ENCODE measurements at regions not wholly inside any gene's neighbourhood (a gene's known extent, or its start where the extent isn't known, plus 50 kb on each side); places are given as distances from the start of the nearest gene placed in this dataset.

- ATAC-seq (ENCODE audit: low read depth) (no peak), DNase-seq (ENCODE audit: low spot score in 2 of 2) (no peak)
- no peaks in the 10 kb centered on the region for H3K36me3 Mint-ChIP-seq
- no peak overlapping the region for H3K27ac Mint-ChIP-seq
- peaks cover 4% of the 10 kb centered on the region for H3K27me3 Mint-ChIP-seq
- no peaks in the 10 kb centered on the region for H3K4me1 Mint-ChIP-seq
- H3K4me3 Mint-ChIP-seq, result no peak overlapping the region
- no peaks in the 10 kb centered on the region for H3K9me3 Mint-ChIP-seq
Observed at GRCh38 chr9:21728781-21729180, 73.7 kb upstream of the MTAP start.

- no peak for ATAC-seq (ENCODE audit: low read depth)
- H3K36me3 Mint-ChIP-seq, result no peaks in the 10 kb centered on the region
- H3K27ac Mint-ChIP-seq, result no peak overlapping the region
- no peak overlapping the region for H3K4me3 Mint-ChIP-seq
- no peaks in the 10 kb centered on the region for H3K9me3 Mint-ChIP-seq
- H3K4me1 Mint-ChIP-seq, result no peaks in the 10 kb centered on the region
- H3K27me3 Mint-ChIP-seq, result peaks cover 4% of the 10 kb centered on the region
- no peak for DNase-seq (ENCODE audit: low spot score in 2 of 2)
Observed at GRCh38 chr9:21729648-21730047, 72.8 kb upstream of the MTAP start.

DNA sequence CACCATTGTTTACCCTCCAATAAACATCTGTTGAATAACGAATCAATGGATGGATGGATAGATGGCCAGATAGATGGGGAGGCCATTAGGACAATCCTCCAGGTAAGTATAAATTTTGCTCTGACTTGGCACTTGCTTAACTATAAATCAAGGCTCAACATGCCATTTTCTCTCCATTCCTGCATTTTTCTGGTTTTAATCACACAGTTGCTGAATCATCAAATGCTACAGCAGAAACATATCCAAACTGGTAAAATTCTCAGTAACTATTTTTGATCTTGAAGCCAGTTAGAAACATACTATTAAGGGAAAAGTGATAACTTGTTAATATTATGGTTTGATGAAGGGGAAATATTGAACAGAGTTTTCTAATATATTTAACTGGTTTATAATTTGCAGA lies 71.5 kb upstream of the MTAP start:
- Mint-ChIP-seq H3K4me1 (no peaks in the 10 kb centered on the region), H3K27ac (no peak overlapping the region), H3K9me3 (no peaks in the 10 kb centered on the region), H3K27me3 (peaks cover 3% of the 10 kb centered on the region), H3K36me3 (no peaks in the 10 kb centered on the region), H3K4me3 (no peak overlapping the region)
- DNase-seq (ENCODE audit: low spot score in 2 of 2) (no peak), ATAC-seq (ENCODE audit: low read depth) (no peak)

- no peak overlapping the region for H3K4me3 Mint-ChIP-seq
- no peak overlapping the region for H3K27ac Mint-ChIP-seq
- no peak for ATAC-seq (ENCODE audit: low read depth)
- no peaks in the 10 kb centered on the region for H3K4me1 Mint-ChIP-seq
- peaks cover 5% of the 10 kb centered on the region for H3K27me3 Mint-ChIP-seq
- no peak for DNase-seq (ENCODE audit: low spot score in 2 of 2)
- H3K36me3 Mint-ChIP-seq, result no peaks in the 10 kb centered on the region
- H3K9me3 Mint-ChIP-seq, result no peaks in the 10 kb centered on the region
Observed at GRCh38 chr9:21741151-21741550, 61.3 kb upstream of the MTAP start.

DNA sequence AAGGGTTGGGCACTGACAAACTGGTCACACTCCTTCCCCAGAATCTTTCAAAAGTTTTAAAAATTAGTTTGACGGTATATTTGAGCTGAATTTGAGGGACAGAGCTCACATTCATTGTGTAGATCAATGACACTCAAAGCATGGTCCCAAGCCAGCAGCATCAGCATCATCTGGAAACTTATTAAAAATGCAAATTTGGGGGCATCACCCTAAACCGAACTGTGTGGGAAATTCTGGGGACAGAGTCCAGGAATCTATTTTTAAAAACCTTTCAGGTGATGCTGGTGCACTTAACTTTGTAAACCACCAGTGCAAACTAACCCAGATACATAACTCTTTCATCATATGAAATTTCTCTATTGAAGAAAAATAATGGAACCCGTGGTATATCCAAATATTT lies 58.1 kb upstream of the MTAP start:
- peaks cover 8% of the 10 kb centered on the region for H3K27me3 Mint-ChIP-seq
- H3K27ac Mint-ChIP-seq, result no peak overlapping the region
- no peak overlapping the region for H3K4me3 Mint-ChIP-seq

DNA sequence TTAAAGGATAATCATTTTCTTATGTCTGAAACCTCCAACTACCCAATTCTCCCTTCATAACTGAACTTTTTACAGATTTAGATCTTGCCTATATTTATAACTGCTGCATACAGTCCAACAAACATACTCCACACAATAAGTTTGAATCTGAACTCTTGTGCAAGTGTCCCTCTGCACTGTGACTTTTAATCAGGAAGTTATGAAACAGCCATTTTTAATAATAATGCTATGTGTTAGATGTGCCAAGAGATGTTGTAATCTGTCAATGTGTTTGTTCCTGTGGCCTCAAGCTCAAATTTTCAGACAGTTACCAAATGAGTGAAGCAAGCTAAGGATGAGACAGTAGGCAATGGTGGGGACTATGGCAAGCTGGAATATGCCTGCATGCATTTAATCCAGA lies 57.6 kb upstream of the MTAP start:
- no peak for ATAC-seq (ENCODE audit: low read depth)
- Mint-ChIP-seq H3K36me3 (no peaks in the 10 kb centered on the region), H3K4me1 (no peaks in the 10 kb centered on the region), H3K9me3 (no peaks in the 10 kb centered on the region), H3K27me3 (peaks cover 8% of the 10 kb centered on the region), H3K4me3 (no peak overlapping the region), H3K27ac (no peak overlapping the region)
- no peak for DNase-seq (ENCODE audit: low spot score in 2 of 2)

More for the DNA sequence above, 58.1 kb upstream of the MTAP start:
- H3K9me3 Mint-ChIP-seq, result no peaks in the 10 kb centered on the region
- no peaks in the 10 kb centered on the region for H3K36me3 Mint-ChIP-seq
- DNase-seq (ENCODE audit: low spot score in 2 of 2), result no peak
- ATAC-seq (ENCODE audit: low read depth), result no peak
- H3K4me1 Mint-ChIP-seq, result no peaks in the 10 kb centered on the region

GRCh38 chr9:21746550-21746949 lies 55.9 kb upstream of the MTAP start:
- Mint-ChIP-seq H3K4me1 (no peaks in the 10 kb centered on the region), H3K36me3 (no peaks in the 10 kb centered on the region), H3K9me3 (no peaks in the 10 kb centered on the region), H3K27me3 (peaks cover 11% of the 10 kb centered on the region), H3K4me3 (no peak overlapping the region), H3K27ac (no peak overlapping the region)
- DNase-seq (ENCODE audit: low spot score in 2 of 2), result no peak
- no peak for ATAC-seq (ENCODE audit: low read depth)

DNA sequence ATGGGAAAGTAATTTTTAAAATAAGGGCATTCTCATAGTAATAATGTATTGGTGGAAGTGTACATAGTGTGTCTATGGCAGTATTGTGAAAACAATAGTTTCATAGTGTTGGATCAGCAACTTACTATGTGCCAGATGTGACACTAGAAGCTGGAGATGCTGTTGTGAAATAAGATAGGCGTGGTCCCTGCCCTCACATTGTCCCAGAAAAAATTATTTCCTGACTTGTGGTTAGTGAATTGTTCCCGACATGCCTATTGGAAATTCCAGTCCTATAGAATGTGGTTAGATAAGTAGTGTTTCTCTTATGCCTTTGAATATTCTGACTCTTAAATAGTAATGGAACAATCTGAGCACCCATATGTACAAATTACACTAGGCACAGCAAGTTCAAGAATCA lies 55.3 kb upstream of the MTAP start:
- Mint-ChIP-seq H3K9me3 (no peaks in the 10 kb centered on the region), H3K4me1 (no peaks in the 10 kb centered on the region), H3K4me3 (no peak overlapping the region), H3K27me3 (peaks cover 10% of the 10 kb centered on the region), H3K27ac (no peak overlapping the region), H3K36me3 (no peaks in the 10 kb centered on the region)
- ATAC-seq (ENCODE audit: low read depth) (no peak), DNase-seq (ENCODE audit: low spot score in 2 of 2) (no peak)

GRCh38 chr9:21750021-21750735 lies 52.3 kb upstream of the MTAP start:
- no peak for ATAC-seq (ENCODE audit: low read depth)
- Mint-ChIP-seq H3K4me3 (no peak overlapping the region), H3K27me3 (peaks cover 10% of the 10 kb centered on the region), H3K9me3 (no peaks in the 10 kb centered on the region), H3K36me3 (no peaks in the 10 kb centered on the region), H3K4me1 (no peaks in the 10 kb centered on the region), H3K27ac (no peak overlapping the region)
- DNase-seq (ENCODE audit: low spot score in 2 of 2), result no peak

DNA sequence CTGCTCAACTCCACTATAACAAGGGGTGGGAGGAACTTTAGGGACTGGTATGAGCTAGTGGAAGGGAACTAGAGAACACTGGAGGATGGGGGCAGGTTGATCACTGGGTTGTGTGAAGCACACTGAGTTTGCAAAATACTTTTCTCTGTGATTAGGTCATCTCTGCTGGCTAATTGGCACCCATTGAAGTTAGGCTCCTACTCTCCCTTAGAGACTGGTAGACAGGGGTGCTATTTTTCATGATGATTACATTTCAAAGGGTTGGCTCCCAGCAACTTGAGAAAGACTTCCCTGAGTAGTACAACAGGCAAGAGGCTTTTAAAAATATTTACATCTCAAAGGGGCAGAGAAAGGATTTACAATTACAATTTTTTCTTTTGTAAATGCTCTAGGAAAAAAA lies 50.4 kb upstream of the MTAP start:
- Mint-ChIP-seq H3K9me3 (no peaks in the 10 kb centered on the region), H3K27me3 (peaks cover 9% of the 10 kb centered on the region), H3K4me3 (no peak overlapping the region), H3K4me1 (no peaks in the 10 kb centered on the region), H3K27ac (no peak overlapping the region), H3K36me3 (no peaks in the 10 kb centered on the region)
- DNase-seq (ENCODE audit: low spot score in 2 of 2), result no peak
- no peak for ATAC-seq (ENCODE audit: low read depth)

All from memory B cell (primary cell).